Kidney (tissue), 13 donors: ENCODE measurements at regions not wholly inside any gene's neighbourhood (a gene's known extent, or its start where the extent isn't known, plus 50 kb on each side); places are given as distances from the start of the nearest gene placed in this dataset.

Experiments
- DNase-seq, 5 donors: peaks; one replicate each; pipeline ENCODE4 v3.0.0-alpha.2; 2013 to 2020
- FAIRE-seq: peaks from 2 replicates; lab custom pipeline; 2012; peaks lifted over from hg19 to GRCh38; lab: Jason Lieb, UNC
- H3K27ac ChIP-seq, 2 donors: one replicate each; pipeline ENCODE4 v1.7.0; 2013; ENCODE audit warnings: low read depth in 2 of 2, low read length in 2 of 2, inconsistent platforms in 1 of 2
- H3K27me3 ChIP-seq: one replicate; pipeline ENCODE4 v1.7.1; 2013; ENCODE audit warnings: low read length, inconsistent platforms; ENCODE audit not compliant: control insufficient read depth, insufficient read depth
- H3K36me3 ChIP-seq, 3 donors: one replicate each; pipeline versions ENCODE4 v1.7.0 to v1.7.1; 2013; ENCODE audit warnings: low read length in 3 of 3, control low read depth in 1 of 3, inconsistent platforms in 1 of 3; ENCODE audit not compliant: insufficient read depth in 3 of 3, control insufficient read depth in 2 of 3
- H3K4me1 ChIP-seq, 3 donors: one replicate each; pipeline versions ENCODE4 v1.7.0 to v1.7.1; 2013; ENCODE audit warnings: low read length in 3 of 3, inconsistent platforms in 1 of 3, low read depth in 1 of 3; ENCODE audit not compliant: control insufficient read depth in 2 of 3, insufficient read depth in 2 of 3
- H3K4me3 ChIP-seq, 3 donors: one replicate each; pipeline versions ENCODE4 v1.7.0 to v1.8.1; 2013; ENCODE audit warnings: low read length in 3 of 3, control low read depth in 1 of 3, inconsistent platforms in 1 of 3
- H3K9ac ChIP-seq, 3 donors: one replicate each; pipeline versions ENCODE4 v1.7.0 to v1.7.1; 2013; ENCODE audit warnings: low read length in 3 of 3, control low read depth in 1 of 3, inconsistent platforms in 1 of 3
- H3K9me3 ChIP-seq, 3 donors: one replicate each; pipeline versions ENCODE4 v1.7.0 to v1.7.1; 2013; ENCODE audit warnings: low read length in 3 of 3, control low read depth in 1 of 3, inconsistent platforms in 1 of 3; ENCODE audit not compliant: control insufficient read depth in 2 of 3, insufficient read depth in 1 of 3
- CTCF ChIP-seq: IDR thresholded peaks from 3 replicates; pipeline ENCODE4 v1.5.1; 2012; ENCODE audit warnings: mild to moderate bottlenecking, moderate library complexity, borderline replicate concordance; ENCODE audit not compliant: insufficient read depth; ENCODE audit errors: extremely low read depth
- intact Hi-C: fragments of 100-400 bp; cut with DNase I; formaldehyde crosslinking; loops from one replicate; pipeline ENCODE4 v1.11.1; 2022
- donor health status: control.
- donor health status: control.
- donor health status: control.
- donor health status: control.
- donor health status: control.
- donor health status: DM: yes; HTN: yes; CAD: no.
- donor health status: Normal renal cell carcinoma (clear cell type).

- H3K27ac ChIP-seq = no peak overlapping the region
- intact Hi-C loops = no loop called here
- no peaks in the 10 kb centered on the region for H3K27me3 ChIP-seq
- DNase-seq = no peak
- no peaks in the 10 kb centered on the region for H3K4me1 ChIP-seq
- no peaks in the 10 kb centered on the region for H3K36me3 ChIP-seq
- no peak for FAIRE-seq
- H3K4me3 ChIP-seq = no peak overlapping the region
- no peak for TF ChIP-seq CTCF
- peaks cover 0 to 4% (median 0%) of the 10 kb centered on the region in 3 donors for H3K9me3 ChIP-seq
- no peak overlapping the region for H3K9ac ChIP-seq
These were observed 102.3 kb upstream of the OSR1 start for GRCh38 chr2:19460761-19461160.

DNA sequence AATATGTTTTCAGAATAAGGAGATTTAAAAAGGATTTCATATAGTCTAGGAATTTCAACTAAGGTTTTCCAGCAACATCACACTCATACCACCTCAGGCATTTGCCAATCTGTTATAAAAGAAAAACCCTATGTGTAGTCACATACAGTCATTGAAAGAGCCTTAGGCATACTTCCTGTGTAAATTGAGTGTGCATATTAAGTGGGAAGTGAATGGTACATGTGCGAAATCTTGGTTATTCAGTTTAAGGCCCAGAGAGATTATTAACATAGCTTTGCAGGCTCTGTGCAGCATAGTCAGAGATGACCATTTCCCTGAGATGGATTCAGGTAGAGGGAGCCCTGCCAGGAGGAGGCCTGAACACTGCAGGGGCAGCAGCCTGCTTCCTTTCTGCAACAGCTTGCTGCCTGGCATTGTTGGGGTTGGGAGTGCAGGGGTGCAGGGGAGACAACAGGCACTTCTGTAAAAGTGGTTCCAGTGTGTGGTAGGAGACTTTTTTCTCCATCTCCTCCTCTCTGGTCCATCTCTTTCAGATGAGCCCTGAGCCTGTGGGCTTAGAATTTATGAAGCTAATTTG, 100.1 kb upstream of the OSR1 start:
- DNase-seq (no peak), FAIRE-seq (no peak)
- H3K36me3 ChIP-seq = no peaks in the 10 kb centered on the region
- TF ChIP-seq CTCF = no peak
- peaks cover 0 to 7% (median 0%) of the 10 kb centered on the region in 3 donors for H3K9me3 ChIP-seq
- intact Hi-C loops = no loop called here
- H3K4me3 ChIP-seq = no peak overlapping the region
- H3K4me1 ChIP-seq = no peaks in the 10 kb centered on the region
- no peaks in the 10 kb centered on the region for H3K27me3 ChIP-seq
- no peak overlapping the region for H3K9ac ChIP-seq
- H3K27ac ChIP-seq = no peak overlapping the region

- no peak for FAIRE-seq
- Histone ChIP-seq H3K9ac (no peak overlapping the region), H3K36me3 (no peaks in the 10 kb centered on the region), H3K4me3 (no peak overlapping the region), H3K4me1 (no peaks in the 10 kb centered on the region), H3K9me3 (peaks cover 0 to 7% (median 0%) of the 10 kb centered on the region in 3 donors), H3K27ac (no peak overlapping the region), H3K27me3 (no peaks in the 10 kb centered on the region)
- no peak for DNase-seq
- intact Hi-C loops = no loop called here
- no peak for TF ChIP-seq CTCF
These were observed 99.4 kb upstream of the OSR1 start for GRCh38 chr2:19457809-19458208.
